Spleen (tissue), 11 donors: ENCODE measurements at regions not wholly inside any gene's neighbourhood (a gene's known extent, or its start where the extent isn't known, plus 50 kb on each side); places are given as distances from the start of the nearest gene placed in this dataset.

Experiments
- DNase-seq: peaks from one replicate; pipeline ENCODE4 v3.0.0-alpha.2; 2020
- H3K27ac ChIP-seq, 8 donors: fragments of 200-600 bp; sonication (generic) in 7 of 8; 1 replicate in 4 of 8; 2 replicates in 4 of 8; pipeline versions ENCODE4 v1.5.0 to v1.8.0; 2016 to 2021; ENCODE audit warnings: inconsistent platforms in 4 of 8, mild to moderate bottlenecking in 4 of 8, moderate library complexity in 1 of 8
- H3K27me3 ChIP-seq, 7 donors: fragments of 200-600 bp; sonication (generic) in 6 of 7; replicated peaks in 1 of 7; 1 replicate in 4 of 7; 2 replicates in 3 of 7; pipeline versions ENCODE4 v1.5.0 to v1.8.0; 2016 to 2021; ENCODE audit warnings: inconsistent platforms in 3 of 7, mild to moderate bottlenecking in 1 of 7
- H3K36me3 ChIP-seq, 6 donors: fragments of 200-600 bp; sonication (generic) in 5 of 6; 1 replicate in 4 of 6; 2 replicates in 2 of 6; pipeline versions ENCODE4 v1.5.0 to v1.8.0; 2016 to 2021; ENCODE audit warnings: inconsistent platforms in 2 of 6
- H3K4me1 ChIP-seq, 6 donors: fragments of 200-600 bp; sonication (generic) in 5 of 6; 1 replicate in 3 of 6; 2 replicates in 3 of 6; pipeline versions ENCODE4 v1.5.0 to v1.8.0; 2016 to 2021; ENCODE audit warnings: inconsistent platforms in 3 of 6
- H3K4me3 ChIP-seq, 8 donors: fragments of 200-600 bp; sonication (generic) in 7 of 8; 1 replicate in 4 of 8; 2 replicates in 4 of 8; pipeline versions ENCODE4 v1.5.0 to v1.8.0; 2016 to 2021; ENCODE audit warnings: inconsistent platforms in 4 of 8, mild to moderate bottlenecking in 4 of 8, moderate library complexity in 2 of 8
- H3K9me3 ChIP-seq, 8 donors: fragments of 200-600 bp; sonication (generic) in 7 of 8; 1 replicate in 4 of 8; 2 replicates in 4 of 8; pipeline versions ENCODE4 v1.5.0 to v1.8.0; 2016 to 2021; ENCODE audit warnings: inconsistent platforms in 4 of 8
- POLR2A ChIP-seq, 3 donors: fragments of 450-650 bp; IDR thresholded peaks; one replicate each; pipeline ENCODE4 v1.5.1; 2017; ENCODE audit warnings: antibody characterized with exemption in 3 of 3, mild to moderate bottlenecking in 1 of 3
- POLR2AphosphoS5 ChIP-seq, 3 donors: sonication (generic); formaldehyde crosslinking; IDR thresholded peaks; one replicate each; pipeline ENCODE4 v1.5.1; 2017; ENCODE audit warnings: antibody characterized with exemption in 3 of 3
- WGBS, 5 donors: extraction: QIAGEN DNeasy Blood & Tissue Kit in 3 of 5; methylation state at CpG; one replicate each; pipeline versions ENCODE4 v1.1.5 to v1.1.7; 2013 to 2018; 5-methylcytosine and 5-hydroxymethylcytosine counted together
- intact Hi-C: fragments of 100-400 bp; cut with DNase I; formaldehyde crosslinking; loops from one replicate; pipeline ENCODE4 v1.15.0; 2023; ENCODE audit warnings: low total_unique reads
- TF ChIP-seq, protein P1 (sequence below), 11 experiments: fragments of 200-600 bp in 7 of 11; fragments of 450-650 bp in 4 of 11; sonication (generic) in 4 of 11; IDR thresholded peaks in 8 of 11; conservative IDR thresholded peaks in 3 of 11; 1 replicate in 7 of 11; 2 replicates in 4 of 11; pipeline versions ENCODE4 v1.4.0 to v1.8.0; 2016 to 2021; ENCODE audit warnings: antibody characterized with exemption in 11 of 11, inconsistent platforms in 4 of 11, mild to moderate bottlenecking in 1 of 11
- donor health status: healthy with polysubstance abuse.
- donor health status: DM: no; HTN: no; CAD: no; lungs with moderate emphysema.
- donor health status: DM: no; HTN: no; CAD: no.
- donor health status: Bipolar disorder and iron deficiency.
- donor health status: healthy.
- donor health status: DM: no; HTN: no; CAD: no.
- donor health status: DM: yes; HTN: yes; CAD: no.

DNA sequence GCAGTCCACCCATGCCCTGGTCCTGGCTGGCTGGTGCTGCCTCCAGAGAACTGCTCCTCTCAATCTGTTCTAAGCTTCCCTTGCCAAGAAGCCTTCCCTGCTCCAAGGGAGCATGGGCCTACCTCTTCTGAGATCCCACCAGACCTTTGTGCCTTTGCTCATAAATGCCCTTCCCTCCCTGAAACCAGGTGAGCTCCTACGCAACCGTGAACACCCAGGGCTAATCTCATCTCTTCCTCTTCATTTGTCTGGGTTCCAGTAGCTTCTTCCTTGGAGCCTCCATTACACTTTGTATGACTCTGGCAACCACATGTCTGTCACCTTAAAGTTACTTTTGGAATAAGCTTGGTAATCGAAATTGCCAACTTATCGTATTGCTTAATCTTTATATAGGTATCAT lies 270.6 kb downstream of the PBX3 start:
- Histone ChIP-seq H3K4me1 (no peaks in the 10 kb centered on the region), H3K4me3 (no peak overlapping the region), H3K27me3 (peaks cover 0 to 8% (median 0%) of the 10 kb centered on the region in 7 donors), H3K27ac (no peak overlapping the region), H3K9me3 (no peaks in the 10 kb centered on the region), H3K36me3 (no peaks in the 10 kb centered on the region)
- no peak for DNase-seq
- intact Hi-C loops: no loop called here
- WGBS, 5 donors: 93 to 99% (median 94%) methylated on average over 4 of the region's 4 CpGs
- TF ChIP-seq POLR2A (IDR thresholded peaks at IDR 0.05) (no peak), POLR2AphosphoS5 (IDR thresholded peaks at IDR 0.05) (no peak)
- TF ChIP-seq, protein P1, sequence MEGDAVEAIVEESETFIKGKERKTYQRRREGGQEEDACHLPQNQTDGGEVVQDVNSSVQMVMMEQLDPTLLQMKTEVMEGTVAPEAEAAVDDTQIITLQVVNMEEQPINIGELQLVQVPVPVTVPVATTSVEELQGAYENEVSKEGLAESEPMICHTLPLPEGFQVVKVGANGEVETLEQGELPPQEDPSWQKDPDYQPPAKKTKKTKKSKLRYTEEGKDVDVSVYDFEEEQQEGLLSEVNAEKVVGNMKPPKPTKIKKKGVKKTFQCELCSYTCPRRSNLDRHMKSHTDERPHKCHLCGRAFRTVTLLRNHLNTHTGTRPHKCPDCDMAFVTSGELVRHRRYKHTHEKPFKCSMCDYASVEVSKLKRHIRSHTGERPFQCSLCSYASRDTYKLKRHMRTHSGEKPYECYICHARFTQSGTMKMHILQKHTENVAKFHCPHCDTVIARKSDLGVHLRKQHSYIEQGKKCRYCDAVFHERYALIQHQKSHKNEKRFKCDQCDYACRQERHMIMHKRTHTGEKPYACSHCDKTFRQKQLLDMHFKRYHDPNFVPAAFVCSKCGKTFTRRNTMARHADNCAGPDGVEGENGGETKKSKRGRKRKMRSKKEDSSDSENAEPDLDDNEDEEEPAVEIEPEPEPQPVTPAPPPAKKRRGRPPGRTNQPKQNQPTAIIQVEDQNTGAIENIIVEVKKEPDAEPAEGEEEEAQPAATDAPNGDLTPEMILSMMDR (IDR thresholded peaks at IDR 0.05 in 8 of 11, conservative IDR thresholded peaks at IDR 0.05 in 3 of 11): no peak

DNA sequence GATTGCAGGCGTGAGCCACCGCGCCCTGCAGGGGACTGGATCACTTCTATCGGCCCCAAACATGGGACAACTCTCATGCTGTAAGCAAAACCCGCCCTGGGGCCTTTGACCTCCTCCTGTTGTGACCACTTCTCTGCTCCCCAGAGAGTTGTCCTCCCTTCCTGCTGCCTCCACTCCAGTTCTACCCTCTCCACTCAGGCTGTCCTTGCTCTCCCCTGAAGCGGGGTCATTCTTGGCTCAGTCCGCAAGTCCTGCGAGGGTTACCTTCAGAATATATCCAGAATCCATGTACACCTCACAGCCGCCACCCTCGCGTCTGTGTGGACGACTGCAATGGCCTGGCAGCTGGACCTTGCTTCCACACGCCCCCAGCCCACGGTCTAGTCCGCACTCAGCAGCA lies 273.7 kb downstream of the PBX3 start:
- Histone ChIP-seq H3K27me3 (no peaks in the 10 kb centered on the region), H3K4me3 (no peak overlapping the region), H3K27ac (no peak overlapping the region), H3K36me3 (no peaks in the 10 kb centered on the region), H3K9me3 (no peaks in the 10 kb centered on the region), H3K4me1 (no peaks in the 10 kb centered on the region)
- TF ChIP-seq, protein P1 (IDR thresholded peaks at IDR 0.05 in 8 of 11, conservative IDR thresholded peaks at IDR 0.05 in 3 of 11): no peak
- TF ChIP-seq POLR2A (IDR thresholded peaks at IDR 0.05) (no peak), POLR2AphosphoS5 (IDR thresholded peaks at IDR 0.05) (no peak)
- intact Hi-C loops: no loop called here
- 87 to 92% (median 90%) methylated on average over 15 of the region's 15 CpGs for WGBS, 5 donors
- peak; percentile 42 for DNase-seq

DNA sequence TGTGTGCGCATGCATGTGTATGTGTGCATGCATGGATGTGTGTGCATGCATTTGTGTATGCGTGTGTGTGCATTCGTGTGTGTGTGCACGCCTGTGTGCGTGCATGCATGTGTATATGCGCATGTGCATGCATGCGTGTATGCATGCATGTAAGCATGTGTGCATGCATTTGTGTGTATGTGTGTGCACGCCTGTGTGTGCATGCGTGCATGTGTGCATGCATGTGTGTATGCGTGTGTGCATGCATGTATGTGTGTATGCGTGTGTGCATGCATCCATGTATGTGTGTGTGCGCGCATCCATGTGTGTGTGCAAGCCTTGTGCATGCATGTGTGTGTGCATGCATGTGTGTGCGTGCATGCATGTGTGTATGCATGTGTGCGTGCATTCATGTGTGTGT lies 276.8 kb downstream of the PBX3 start:
- WGBS, 5 donors: 93 to 99% (median 94%) methylated on average over 14 to 15 of the region's 15 CpGs
- no peak overlapping the region for H3K27ac ChIP-seq
- no peak for TF ChIP-seq POLR2AphosphoS5 (IDR thresholded peaks at IDR 0.05)
- H3K36me3 ChIP-seq: no peaks in the 10 kb centered on the region
- no peaks in the 10 kb centered on the region for H3K4me1 ChIP-seq
- no peak overlapping the region for H3K4me3 ChIP-seq
- H3K9me3 ChIP-seq: no peaks in the 10 kb centered on the region
- DNase-seq: peak; percentile 12
- intact Hi-C loops: no loop called here
- H3K27me3 ChIP-seq: no peaks in the 10 kb centered on the region

DNA sequence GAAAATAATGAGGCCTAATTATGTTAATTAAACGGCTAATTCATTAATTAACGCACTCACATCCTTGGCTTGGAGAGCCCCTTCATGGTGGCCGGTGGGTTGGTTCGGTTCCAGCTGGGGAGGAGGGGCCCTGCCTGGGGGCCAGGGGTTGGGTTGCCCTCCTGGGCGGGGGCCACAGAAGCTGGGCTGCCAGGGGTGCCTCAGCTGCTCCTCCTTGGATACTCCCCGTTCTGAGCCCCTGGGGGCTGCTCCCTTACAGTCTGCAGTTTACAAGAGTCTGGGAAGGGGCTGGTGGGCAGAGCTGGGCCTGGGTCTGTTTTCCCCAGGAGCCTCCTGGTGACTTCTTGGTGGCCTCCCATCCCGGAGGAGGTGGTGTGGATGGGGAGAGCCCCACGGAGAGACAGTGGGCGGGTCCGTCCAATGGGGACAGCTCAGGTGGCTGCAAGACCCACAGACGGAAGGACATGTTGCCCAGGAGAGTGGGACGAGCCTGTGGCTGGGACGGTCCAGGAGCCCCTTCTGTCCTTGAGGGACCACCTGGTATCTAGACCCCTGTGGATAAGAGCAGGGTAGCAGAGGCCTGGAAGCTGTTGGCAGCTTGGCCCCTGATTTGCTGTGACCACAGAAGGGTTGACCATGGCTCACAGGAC lies 277.5 kb downstream of the PBX3 start:
- TF ChIP-seq, protein P1 (IDR thresholded peaks at IDR 0.05 in 8 of 11, conservative IDR thresholded peaks at IDR 0.05 in 3 of 11): no peak
- no peak for TF ChIP-seq POLR2AphosphoS5 (IDR thresholded peaks at IDR 0.05)
- TF ChIP-seq POLR2A (IDR thresholded peaks at IDR 0.05): no peak
- Histone ChIP-seq H3K36me3 (no peaks in the 10 kb centered on the region), H3K4me3 (no peak overlapping the region), H3K9me3 (no peaks in the 10 kb centered on the region), H3K4me1 (no peaks in the 10 kb centered on the region), H3K27ac (no peak overlapping the region), H3K27me3 (no peaks in the 10 kb centered on the region)
- intact Hi-C loops: no loop called here
- 82 to 93% (median 83%) methylated on average over 8 to 13 of the region's 13 CpGs for WGBS, 5 donors
- peak; percentile 53 for DNase-seq
